Spleen (tissue), 7 donors: ENCODE measurements at regions not wholly inside any gene's neighbourhood (a gene's known extent, or its start where the extent isn't known, plus 50 kb on each side); places are given as distances from the start of the nearest gene placed in this dataset.

Source experiments
- POLR2A ChIP-seq, 3 donors: fragments of 450-650 bp; IDR thresholded peaks; one replicate each; pipeline ENCODE4 v1.5.1; 2017; ENCODE audit warnings: antibody characterized with exemption in 3 of 3, mild to moderate bottlenecking in 1 of 3
- POLR2AphosphoS5 ChIP-seq, 3 donors: sonication (generic); formaldehyde crosslinking; IDR thresholded peaks; one replicate each; pipeline ENCODE4 v1.5.1; 2017; ENCODE audit warnings: antibody characterized with exemption in 3 of 3
- TF ChIP-seq, protein P1 (sequence below), 11 experiments: fragments of 200-600 bp in 7 of 11; fragments of 450-650 bp in 4 of 11; sonication (generic) in 4 of 11; IDR thresholded peaks in 8 of 11; conservative IDR thresholded peaks in 3 of 11; 1 replicate in 7 of 11; 2 replicates in 4 of 11; pipeline versions ENCODE4 v1.4.0 to v1.8.0; 2016 to 2021; ENCODE audit warnings: antibody characterized with exemption in 11 of 11, inconsistent platforms in 4 of 11, mild to moderate bottlenecking in 1 of 11
- donor health status: DM: no; HTN: no; CAD: no; lungs with moderate emphysema.
- donor health status: DM: no; HTN: no; CAD: no.
- donor health status: DM: no; HTN: no; CAD: no.

DNA sequence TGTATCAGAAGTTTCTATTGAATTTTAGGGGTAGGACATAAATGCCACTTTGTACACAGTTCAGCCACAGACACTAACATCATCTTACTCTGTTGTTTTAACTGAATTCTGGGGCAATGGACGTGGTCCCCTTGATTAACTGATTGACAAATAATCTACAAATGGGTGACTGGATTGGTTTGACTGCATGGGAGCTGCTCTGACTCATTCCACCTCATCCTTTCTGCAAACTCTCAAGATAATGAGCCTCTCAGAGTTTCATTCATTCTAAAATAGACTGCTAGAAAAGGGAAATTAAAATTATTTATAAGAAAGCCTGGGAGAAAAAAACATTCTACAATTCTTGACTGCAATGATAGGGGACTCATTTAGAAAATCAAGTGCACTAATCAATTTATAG lies 570.4 kb upstream of the SEL1L start:
- TF ChIP-seq, protein P1, sequence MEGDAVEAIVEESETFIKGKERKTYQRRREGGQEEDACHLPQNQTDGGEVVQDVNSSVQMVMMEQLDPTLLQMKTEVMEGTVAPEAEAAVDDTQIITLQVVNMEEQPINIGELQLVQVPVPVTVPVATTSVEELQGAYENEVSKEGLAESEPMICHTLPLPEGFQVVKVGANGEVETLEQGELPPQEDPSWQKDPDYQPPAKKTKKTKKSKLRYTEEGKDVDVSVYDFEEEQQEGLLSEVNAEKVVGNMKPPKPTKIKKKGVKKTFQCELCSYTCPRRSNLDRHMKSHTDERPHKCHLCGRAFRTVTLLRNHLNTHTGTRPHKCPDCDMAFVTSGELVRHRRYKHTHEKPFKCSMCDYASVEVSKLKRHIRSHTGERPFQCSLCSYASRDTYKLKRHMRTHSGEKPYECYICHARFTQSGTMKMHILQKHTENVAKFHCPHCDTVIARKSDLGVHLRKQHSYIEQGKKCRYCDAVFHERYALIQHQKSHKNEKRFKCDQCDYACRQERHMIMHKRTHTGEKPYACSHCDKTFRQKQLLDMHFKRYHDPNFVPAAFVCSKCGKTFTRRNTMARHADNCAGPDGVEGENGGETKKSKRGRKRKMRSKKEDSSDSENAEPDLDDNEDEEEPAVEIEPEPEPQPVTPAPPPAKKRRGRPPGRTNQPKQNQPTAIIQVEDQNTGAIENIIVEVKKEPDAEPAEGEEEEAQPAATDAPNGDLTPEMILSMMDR (IDR thresholded peaks at IDR 0.05 in 8 of 11, conservative IDR thresholded peaks at IDR 0.05 in 3 of 11) = no peak
- no peak for TF ChIP-seq POLR2A (IDR thresholded peaks at IDR 0.05)
- no peak for TF ChIP-seq POLR2AphosphoS5 (IDR thresholded peaks at IDR 0.05)
